ENCODE measurements at regions not wholly inside any gene's neighbourhood (a gene's known extent, or its start where the extent isn't known, plus 50 kb on each side); places are given as distances from the start of the nearest gene placed in this dataset.
A peak's percentile ranks its signal among the peaks of the same experiment; 100 is the strongest.
"Not testable (repeated sequence)": the region's sequence is repeated elsewhere in the genome, so short reads cannot be mapped to it uniquely, and the experiment has no call there.

GRCh38 chr3:95312650-95313049, 1249.8 kb downstream of the NSUN3 start:
- peak; percentile 10 to 54 for DNase-seq

GRCh38 chr3:95319921-95320494, 1257.1 kb downstream of the NSUN3 start:
- no peak for DNase-seq

- no peak for DNase-seq
Measured at GRCh38 chr3:95327478-95327877, 1264.6 kb downstream of the NSUN3 start.

DNA sequence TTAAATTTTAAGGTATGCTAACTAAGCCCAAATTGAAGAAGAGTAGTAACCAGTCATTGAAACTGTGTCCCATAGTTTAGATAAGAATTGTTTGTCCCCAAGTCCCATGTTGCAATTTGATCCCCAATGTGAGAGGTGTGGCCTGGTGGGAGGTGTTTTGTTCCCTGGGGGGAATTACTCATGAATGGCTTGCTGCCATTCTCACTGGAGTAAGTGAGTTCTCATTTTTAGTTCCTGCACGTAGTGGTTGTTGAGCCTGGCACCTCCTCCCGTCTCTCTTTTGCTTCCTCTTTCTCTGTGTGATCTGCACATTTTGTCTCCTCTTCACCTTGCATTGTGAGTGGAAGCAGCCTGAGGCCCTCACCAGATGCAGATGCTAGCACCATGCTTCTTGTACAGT, 1271.0 kb downstream of the NSUN3 start:
- DNase-seq: no peak

- DNase-seq: no peak
Measured at GRCh38 chr3:95334461-95334860, 1271.6 kb downstream of the NSUN3 start.

- no peak for DNase-seq
Measured at GRCh38 chr3:95335517-95335916, 1272.7 kb downstream of the NSUN3 start.

DNA sequence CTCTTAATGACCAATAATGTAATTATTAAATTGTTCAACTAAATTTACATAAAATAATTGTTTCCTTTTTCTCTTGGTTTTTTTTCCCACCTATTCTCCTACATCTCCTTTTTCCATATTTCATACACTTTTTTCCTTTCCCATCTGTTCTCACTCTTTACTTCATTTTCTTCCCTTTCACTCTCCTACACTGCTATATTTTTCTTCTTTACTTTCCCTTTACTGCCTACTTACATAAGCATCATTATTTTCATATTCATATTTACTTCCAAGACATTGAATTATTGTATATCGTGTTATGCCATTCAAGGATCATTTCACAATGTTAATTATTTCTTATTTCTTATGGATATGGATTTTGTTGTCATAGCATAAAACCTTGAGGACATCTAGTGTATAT, 1275.6 kb downstream of the NSUN3 start:
- DNase-seq: no peak

DNA sequence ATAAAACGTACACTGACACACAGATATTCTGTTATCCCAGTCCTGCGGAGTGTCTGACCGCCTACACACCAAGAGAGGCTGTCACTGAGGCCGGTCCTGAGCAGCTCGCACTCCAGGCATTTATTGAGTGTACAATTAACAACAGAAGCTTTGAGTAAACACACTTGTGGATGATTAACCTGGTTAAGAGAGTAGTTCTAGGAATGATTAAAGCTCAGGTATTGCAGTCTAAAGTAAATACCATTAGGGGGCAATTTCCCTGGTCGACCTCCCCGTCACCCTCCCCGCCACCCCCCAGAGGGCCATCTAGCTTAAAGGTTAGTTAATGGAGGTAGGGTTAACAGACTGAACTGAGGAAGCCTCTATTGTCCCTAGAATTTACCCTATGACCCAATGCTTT, 1278.5 kb downstream of the NSUN3 start:
- no peak for DNase-seq

DNA sequence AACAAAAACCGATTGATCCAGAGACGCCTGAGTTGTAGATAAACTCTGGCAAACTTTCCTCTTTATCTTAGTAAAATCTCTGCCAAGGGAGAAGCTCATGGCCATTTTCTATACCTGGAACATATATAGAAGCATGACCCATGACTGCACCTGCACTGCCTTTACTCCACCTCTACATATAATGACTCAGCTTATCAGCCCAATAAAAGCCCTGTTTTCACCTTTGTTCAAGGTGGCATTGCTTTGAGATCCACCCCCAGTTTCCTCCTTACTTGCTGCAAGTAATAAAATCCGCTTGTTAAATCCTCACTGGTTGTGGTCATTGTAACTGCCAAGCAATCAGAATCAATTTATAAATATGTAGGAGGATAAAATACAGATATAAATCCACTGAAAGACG, 1280.4 kb downstream of the NSUN3 start:
- no peak for DNase-seq

- no peak for DNase-seq
Measured at GRCh38 chr3:95343767-95344166, 1280.9 kb downstream of the NSUN3 start.

- not testable (repeated sequence) for DNase-seq
Measured at GRCh38 chr3:95347936-95348335, 1285.1 kb downstream of the NSUN3 start.

DNA sequence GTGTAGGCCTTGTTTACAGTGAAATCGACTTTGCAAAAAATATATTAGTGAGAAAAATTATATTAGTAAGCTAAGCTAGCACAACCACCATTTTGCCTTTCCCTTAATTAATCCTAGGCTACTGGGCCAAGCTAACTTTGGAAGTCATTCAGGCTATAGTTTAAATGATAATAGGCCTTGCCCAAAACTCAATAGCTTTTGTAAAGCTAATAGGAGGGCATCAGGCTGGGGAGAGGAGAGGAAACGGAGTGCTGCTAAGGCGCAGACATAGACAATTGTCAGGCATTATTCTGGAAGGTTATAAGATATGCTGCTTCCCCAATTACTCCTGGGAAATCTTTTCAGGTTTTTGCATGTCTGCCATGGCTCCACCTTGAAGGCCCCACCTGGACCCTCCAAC, 1286.0 kb downstream of the NSUN3 start:
- no peak for DNase-seq

DNA sequence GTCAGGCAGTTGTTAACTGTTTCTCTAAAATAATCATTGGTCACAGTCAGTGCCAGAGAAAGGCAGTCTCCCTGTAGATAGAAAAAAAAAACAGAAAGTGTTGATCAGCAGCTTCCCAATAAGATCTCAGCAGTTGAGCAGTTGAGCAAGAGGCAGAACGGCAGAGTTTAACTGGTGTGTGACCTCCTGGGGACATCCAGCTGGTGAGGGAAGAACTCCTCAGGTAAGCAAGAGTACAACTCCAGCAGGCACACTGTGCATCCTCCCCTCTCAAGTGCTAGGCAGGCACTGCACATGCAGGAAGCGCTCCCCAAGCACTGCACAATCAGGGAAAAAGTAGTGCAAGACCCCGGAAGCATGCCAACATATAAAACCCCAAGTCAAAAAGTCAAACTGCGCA, 1287.2 kb downstream of the NSUN3 start:
- DNase-seq: no peak

- DNase-seq: no peak
Measured at GRCh38 chr3:95351158-95351557, 1288.3 kb downstream of the NSUN3 start.

- DNase-seq: no peak
Measured at GRCh38 chr3:95352471-95352870, 1289.6 kb downstream of the NSUN3 start.

- DNase-seq: no peak
Measured at GRCh38 chr3:95354489-95354888, 1291.6 kb downstream of the NSUN3 start.

DNA sequence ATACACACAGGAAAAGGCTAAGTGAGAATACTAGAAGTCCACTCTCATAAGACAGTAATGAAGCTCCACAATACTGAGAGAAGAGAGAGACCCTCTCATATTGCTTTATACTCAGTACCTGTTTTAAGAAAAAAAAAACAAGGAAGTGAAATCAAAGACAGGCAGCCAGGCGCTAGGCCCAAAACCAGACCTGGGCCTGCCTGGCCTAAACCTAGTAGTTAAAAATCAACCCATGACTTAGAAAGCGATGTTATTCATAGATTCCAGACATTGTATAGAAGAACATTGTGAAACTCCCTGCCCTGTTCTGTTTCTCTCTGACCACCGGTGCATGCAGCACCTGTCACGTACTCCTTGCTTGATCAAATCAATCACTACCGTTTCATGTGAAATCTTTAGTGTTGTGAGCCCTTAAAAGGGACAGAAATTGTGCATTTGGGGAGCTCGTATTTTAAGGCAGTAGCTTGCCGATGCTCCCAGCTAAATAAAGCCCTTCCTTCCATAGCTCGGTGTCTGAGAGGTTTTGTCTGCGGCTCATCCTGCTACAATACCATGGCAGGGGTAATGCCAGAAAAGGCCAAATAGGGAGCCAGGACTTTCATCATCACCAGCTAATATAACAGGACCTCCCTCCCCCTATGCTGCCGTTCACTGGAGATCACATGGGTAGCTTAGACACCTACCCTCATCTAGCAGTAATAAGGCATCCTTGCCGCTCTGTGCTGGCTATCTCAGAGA, 1294.1 kb downstream of the NSUN3 start:
- DNase-seq: no peak

DNA sequence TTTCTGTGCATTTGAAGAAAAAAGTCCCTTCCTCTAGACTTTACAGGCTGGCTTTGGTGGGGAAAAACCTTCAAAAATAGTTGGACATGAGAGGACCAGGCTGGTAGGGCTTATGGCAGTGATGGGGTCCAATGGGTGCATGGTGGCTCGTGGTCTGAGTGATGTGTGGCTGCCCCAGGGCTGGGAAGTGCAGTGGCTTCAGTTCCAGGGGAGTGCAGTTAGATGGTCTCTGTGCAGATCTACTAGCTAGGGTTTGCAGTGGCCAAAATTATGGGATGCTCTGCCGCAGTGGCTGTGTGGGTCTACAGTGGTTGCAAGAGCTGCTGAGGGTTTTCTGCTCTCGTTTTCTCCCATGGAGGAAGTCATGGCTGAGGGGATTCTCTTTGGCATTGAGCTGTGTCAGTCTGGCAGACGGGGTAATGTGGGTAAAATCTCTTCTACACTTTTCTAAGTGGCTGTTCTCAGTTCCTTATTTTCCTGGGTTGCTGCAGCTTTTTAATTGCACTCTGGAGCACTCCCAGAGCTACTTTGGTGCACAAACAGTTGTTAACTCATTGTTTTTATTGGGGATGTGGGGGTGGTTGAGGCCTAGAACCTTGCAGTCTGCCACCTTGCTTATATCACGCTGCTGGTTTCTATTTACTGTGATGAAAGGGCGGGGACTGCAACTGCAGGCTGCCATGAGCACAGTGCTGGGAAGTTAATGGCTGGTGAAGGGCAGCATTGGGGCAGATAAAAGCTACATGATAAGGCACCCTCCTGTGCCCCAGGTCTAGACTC, 1324.6 kb downstream of the NSUN3 start:
- DNase-seq: no peak

DNA sequence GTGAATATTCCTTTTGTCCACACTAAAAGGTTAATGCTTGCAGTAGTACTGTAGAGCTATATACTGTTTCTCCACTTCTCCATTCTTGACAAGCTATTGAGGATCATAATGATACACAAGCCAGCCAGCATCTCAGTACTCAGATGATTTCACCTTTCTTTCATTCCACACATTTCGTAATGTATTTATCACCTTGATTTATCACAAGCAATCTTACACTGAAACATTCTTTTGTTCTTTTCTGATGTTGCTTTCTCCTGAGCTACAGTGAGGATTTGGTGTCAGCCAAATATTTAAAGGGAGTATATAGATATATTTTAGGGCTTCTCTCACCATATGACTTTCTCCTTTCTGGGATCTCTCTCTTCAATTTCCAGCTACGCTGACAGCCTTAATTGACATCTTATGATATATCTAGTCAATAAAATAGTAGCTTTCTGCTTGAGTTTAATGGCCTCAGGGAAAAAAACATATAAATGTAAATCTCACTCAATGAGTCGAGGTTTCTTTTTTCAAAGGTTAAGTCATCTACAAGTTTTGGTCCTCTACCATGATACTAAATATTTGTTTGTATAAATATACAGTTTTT, 1327.0 kb downstream of the NSUN3 start:
- DNase-seq: no peak

DNA sequence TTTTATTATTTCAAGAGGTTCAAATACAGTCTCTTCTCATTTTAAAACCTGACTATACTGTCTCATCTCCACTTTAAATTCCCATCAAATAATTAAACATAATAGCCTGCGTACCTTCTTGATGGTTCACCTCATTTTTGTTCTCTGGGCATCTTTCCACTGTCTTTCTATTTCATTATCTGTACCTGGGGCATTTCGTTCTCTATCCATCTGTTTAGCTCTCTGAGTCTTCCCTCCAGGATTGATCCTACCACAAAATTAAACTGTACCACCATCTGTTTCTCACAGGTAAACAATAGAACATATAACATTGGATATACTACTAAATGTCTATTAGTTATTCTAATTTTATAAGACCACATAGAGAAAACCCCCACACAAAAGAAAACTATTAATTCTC, 1331.4 kb downstream of the NSUN3 start:
- no peak for DNase-seq

DNA sequence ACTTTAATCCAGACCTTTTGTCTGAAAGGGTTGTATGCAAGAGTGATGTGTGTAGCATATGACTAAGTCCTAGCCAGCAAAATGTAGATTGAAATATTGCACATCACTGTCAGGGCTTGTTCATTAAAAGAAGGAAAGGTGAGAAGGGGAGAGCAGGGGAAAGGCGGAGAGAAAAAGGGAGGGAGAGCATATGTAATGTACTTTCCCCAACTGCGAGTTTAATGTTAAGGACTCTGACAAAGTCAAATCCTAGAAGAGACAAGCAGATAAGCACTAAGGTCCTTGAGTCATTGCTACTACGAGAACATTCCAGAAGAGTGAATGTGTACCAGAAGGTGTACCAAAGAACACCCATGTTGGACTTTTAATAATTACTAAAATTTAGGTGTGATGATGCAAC, 1336.7 kb downstream of the NSUN3 start:
- no peak for DNase-seq

DNA sequence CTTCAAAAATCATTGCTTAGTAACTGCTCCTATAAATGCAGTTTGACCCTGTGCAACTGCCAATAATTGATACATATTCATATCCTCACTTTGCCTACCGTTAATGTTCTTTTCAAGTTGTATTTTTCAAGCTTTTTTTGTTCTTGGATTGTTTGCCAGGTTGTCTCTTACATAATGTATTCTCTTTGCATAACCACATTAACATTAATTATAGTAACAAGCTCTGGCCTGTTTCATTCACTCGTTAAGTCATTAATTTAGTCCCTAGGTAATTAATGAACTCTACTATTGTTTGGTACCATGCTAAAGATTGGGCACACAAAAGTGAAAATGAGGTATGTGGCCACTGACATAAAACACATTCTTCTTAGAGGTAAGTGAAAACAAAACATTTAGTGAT, 1338.8 kb downstream of the NSUN3 start:
- no peak for DNase-seq

- no peak for DNase-seq
Measured at GRCh38 chr3:95407709-95408463, 1345.0 kb downstream of the NSUN3 start.
